Kidney (tissue), 13 donors: ENCODE measurements at regions not wholly inside any gene's neighbourhood (a gene's known extent, or its start where the extent isn't known, plus 50 kb on each side); places are given as distances from the start of the nearest gene placed in this dataset.

Experiments used
- DNase-seq, 5 donors: peaks; one replicate each; pipeline ENCODE4 v3.0.0-alpha.2; 2013 to 2020
- FAIRE-seq: peaks from 2 replicates; lab custom pipeline; 2012; peaks lifted over from hg19 to GRCh38; lab: Jason Lieb, UNC
- H3K27ac ChIP-seq, 2 donors: one replicate each; pipeline ENCODE4 v1.7.0; 2013; ENCODE audit warnings: low read depth in 2 of 2, low read length in 2 of 2, inconsistent platforms in 1 of 2
- H3K27me3 ChIP-seq: one replicate; pipeline ENCODE4 v1.7.1; 2013; ENCODE audit warnings: low read length, inconsistent platforms; ENCODE audit not compliant: control insufficient read depth, insufficient read depth
- H3K36me3 ChIP-seq, 3 donors: one replicate each; pipeline versions ENCODE4 v1.7.0 to v1.7.1; 2013; ENCODE audit warnings: low read length in 3 of 3, control low read depth in 1 of 3, inconsistent platforms in 1 of 3; ENCODE audit not compliant: insufficient read depth in 3 of 3, control insufficient read depth in 2 of 3
- H3K4me1 ChIP-seq, 3 donors: one replicate each; pipeline versions ENCODE4 v1.7.0 to v1.7.1; 2013; ENCODE audit warnings: low read length in 3 of 3, inconsistent platforms in 1 of 3, low read depth in 1 of 3; ENCODE audit not compliant: control insufficient read depth in 2 of 3, insufficient read depth in 2 of 3
- H3K4me3 ChIP-seq, 3 donors: one replicate each; pipeline versions ENCODE4 v1.7.0 to v1.8.1; 2013; ENCODE audit warnings: low read length in 3 of 3, control low read depth in 1 of 3, inconsistent platforms in 1 of 3
- H3K9ac ChIP-seq, 3 donors: one replicate each; pipeline versions ENCODE4 v1.7.0 to v1.7.1; 2013; ENCODE audit warnings: low read length in 3 of 3, control low read depth in 1 of 3, inconsistent platforms in 1 of 3
- H3K9me3 ChIP-seq, 3 donors: one replicate each; pipeline versions ENCODE4 v1.7.0 to v1.7.1; 2013; ENCODE audit warnings: low read length in 3 of 3, control low read depth in 1 of 3, inconsistent platforms in 1 of 3; ENCODE audit not compliant: control insufficient read depth in 2 of 3, insufficient read depth in 1 of 3
- CTCF ChIP-seq: IDR thresholded peaks from 3 replicates; pipeline ENCODE4 v1.5.1; 2012; ENCODE audit warnings: mild to moderate bottlenecking, moderate library complexity, borderline replicate concordance; ENCODE audit not compliant: insufficient read depth; ENCODE audit errors: extremely low read depth
- intact Hi-C: fragments of 100-400 bp; cut with DNase I; formaldehyde crosslinking; loops from one replicate; pipeline ENCODE4 v1.11.1; 2022
- donor health status: control.
- donor health status: control.
- donor health status: control.
- donor health status: control.
- donor health status: control.
- donor health status: DM: yes; HTN: yes; CAD: no.
- donor health status: Normal renal cell carcinoma (clear cell type).

DNA sequence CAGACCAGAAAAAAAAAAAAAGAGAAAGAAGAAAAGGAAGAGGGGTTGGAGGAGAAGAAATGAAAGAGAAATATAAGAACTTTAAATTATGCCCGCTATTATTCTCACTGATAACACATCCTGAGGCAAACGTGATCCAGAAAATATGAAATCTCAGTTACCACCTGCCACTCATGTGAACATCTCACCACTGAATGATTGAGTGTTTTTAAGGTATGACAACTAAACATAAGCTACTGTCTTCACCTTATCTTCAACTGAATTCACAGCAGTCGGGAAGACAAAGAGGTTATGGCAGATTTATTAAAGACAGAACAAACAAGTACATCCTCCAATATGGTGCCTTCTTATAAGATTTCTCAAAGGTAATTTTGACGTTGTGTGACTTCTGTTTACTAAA, 327.9 kb downstream of the TMEM161B start:
- H3K9ac ChIP-seq = no peak overlapping the region
- no peak overlapping the region for H3K4me3 ChIP-seq
- H3K4me1 ChIP-seq = no peaks in the 10 kb centered on the region
- DNase-seq (no peak), FAIRE-seq (no peak)
- intact Hi-C loops = no loop called here
- no peak for TF ChIP-seq CTCF
- H3K9me3 ChIP-seq = no peaks in the 10 kb centered on the region
- H3K27ac ChIP-seq = no peak overlapping the region
- no peaks in the 10 kb centered on the region for H3K36me3 ChIP-seq
- no peaks in the 10 kb centered on the region for H3K27me3 ChIP-seq

GRCh38 chr5:87936667-87937066, 332.0 kb downstream of the TMEM161B start:
- H3K36me3 ChIP-seq = no peaks in the 10 kb centered on the region
- FAIRE-seq = no peak
- no peak for DNase-seq
- H3K27ac ChIP-seq = no peak overlapping the region
- no peaks in the 10 kb centered on the region for H3K27me3 ChIP-seq
- intact Hi-C loops = no loop called here
- H3K9me3 ChIP-seq = no peaks in the 10 kb centered on the region
- H3K4me3 ChIP-seq = no peak overlapping the region
- H3K4me1 ChIP-seq = no peaks in the 10 kb centered on the region
- TF ChIP-seq CTCF = no peak
- no peak overlapping the region for H3K9ac ChIP-seq

GRCh38 chr5:87924436-87924835, 344.2 kb downstream of the TMEM161B start:
- Histone ChIP-seq H3K4me1 (no peaks in the 10 kb centered on the region), H3K9ac (no peak overlapping the region), H3K27me3 (no peaks in the 10 kb centered on the region), H3K27ac (no peak overlapping the region), H3K4me3 (no peak overlapping the region), H3K36me3 (no peaks in the 10 kb centered on the region), H3K9me3 (no peaks in the 10 kb centered on the region)
- FAIRE-seq (no peak), DNase-seq (no peak)
- TF ChIP-seq CTCF = no peak
- intact Hi-C loops = no loop called here

DNA sequence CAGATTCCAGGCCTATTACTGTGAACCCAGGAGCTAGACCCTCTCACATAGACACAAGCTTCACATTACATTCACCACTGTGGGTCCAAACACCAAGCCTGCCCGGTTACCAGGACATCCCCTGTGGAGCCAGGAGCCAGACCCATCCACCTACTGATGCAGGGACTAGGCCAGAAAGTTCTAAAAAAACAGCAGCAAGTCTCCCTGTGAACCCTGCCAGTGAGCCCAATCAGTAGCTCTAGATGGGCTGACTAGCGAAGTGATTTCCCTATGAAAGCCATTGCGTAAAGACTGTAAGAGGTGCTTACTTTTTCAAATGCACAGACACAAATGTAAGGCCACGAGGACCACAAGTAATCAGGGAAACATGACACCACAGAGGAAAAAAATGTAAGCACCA, 352.3 kb downstream of the TMEM161B start:
- Histone ChIP-seq H3K9me3 (no peaks in the 10 kb centered on the region), H3K27ac (no peak overlapping the region), H3K4me1 (no peaks in the 10 kb centered on the region), H3K9ac (no peak overlapping the region), H3K36me3 (no peaks in the 10 kb centered on the region), H3K4me3 (no peak overlapping the region), H3K27me3 (no peaks in the 10 kb centered on the region)
- no peak for DNase-seq
- intact Hi-C loops = no loop called here
- no peak for FAIRE-seq
- no peak for TF ChIP-seq CTCF
